K562 (cell line): ENCODE measurements at regions not wholly inside any gene's neighbourhood (a gene's known extent, or its start where the extent isn't known, plus 50 kb on each side); places are given as distances from the start of the nearest gene placed in this dataset.

Experiments used
- BCOR ChIP-seq: fragments of 450-650 bp; IDR thresholded peaks from 2 replicates; pipeline ENCODE4 v1.6.1; 2016
- CTCF ChIP-seq, 3 experiments: IDR thresholded peaks in 2 of 3; conservative IDR thresholded peaks in 1 of 3; 2 replicates each; pipeline ENCODE4 v1.5.1; 2011 to 2012; ENCODE audit warnings: low read length in 3 of 3, mild to moderate bottlenecking in 3 of 3, control low read depth in 2 of 3, improper control_type of control experiment in 1 of 3, inconsistent platforms in 1 of 3, low read depth in 1 of 3, mixed read lengths in 1 of 3, moderate library complexity in 1 of 3; ENCODE audit not compliant: insufficient read depth in 2 of 3
- NR3C1 ChIP-seq: sonication (generic); formaldehyde crosslinking; IDR thresholded peaks from 2 replicates; pipeline ENCODE4 v1.8.1; 2022; ENCODE audit warnings: missing genetic modification reagents
- PHF21A ChIP-seq: fragments of 450-650 bp; IDR thresholded peaks from 2 replicates; pipeline ENCODE4 v1.6.1; 2017; ENCODE audit warnings: low read depth, borderline replicate concordance
- ZSCAN29 ChIP-seq: fragments of 450-650 bp; IDR thresholded peaks from 2 replicates; pipeline ENCODE4 v1.6.1; 2017
- ZZZ3 ChIP-seq: fragments of 450-650 bp; IDR thresholded peaks from 2 replicates; pipeline ENCODE4 v1.6.1; 2016; ENCODE audit warnings: antibody characterized with exemption, mild to moderate bottlenecking, moderate library complexity
- TF ChIP-seq, protein P1 (sequence below): fragments of 250-450 bp; sonication (Bioruptor Pico); IDR thresholded peaks from 2 replicates; pipeline ENCODE4 v1.5.1; 2021; ENCODE audit warnings: mild to moderate bottlenecking

- TF ChIP-seq BCOR = no peak
- TF ChIP-seq ZZZ3 = no peak
- no peak for TF ChIP-seq NR3C1
- no peak for TF ChIP-seq CTCF (IDR thresholded peaks at IDR 0.05 in 2 of 3, conservative IDR thresholded peaks at IDR 0.05 in 1 of 3; ENCODE audit: insufficient read depth in 2 of 3, low read depth in 1 of 3, low read length in 3 of 3)
- no peak for TF ChIP-seq ZSCAN29
- TF ChIP-seq PHF21A = no peak
- TF ChIP-seq, protein P1, sequence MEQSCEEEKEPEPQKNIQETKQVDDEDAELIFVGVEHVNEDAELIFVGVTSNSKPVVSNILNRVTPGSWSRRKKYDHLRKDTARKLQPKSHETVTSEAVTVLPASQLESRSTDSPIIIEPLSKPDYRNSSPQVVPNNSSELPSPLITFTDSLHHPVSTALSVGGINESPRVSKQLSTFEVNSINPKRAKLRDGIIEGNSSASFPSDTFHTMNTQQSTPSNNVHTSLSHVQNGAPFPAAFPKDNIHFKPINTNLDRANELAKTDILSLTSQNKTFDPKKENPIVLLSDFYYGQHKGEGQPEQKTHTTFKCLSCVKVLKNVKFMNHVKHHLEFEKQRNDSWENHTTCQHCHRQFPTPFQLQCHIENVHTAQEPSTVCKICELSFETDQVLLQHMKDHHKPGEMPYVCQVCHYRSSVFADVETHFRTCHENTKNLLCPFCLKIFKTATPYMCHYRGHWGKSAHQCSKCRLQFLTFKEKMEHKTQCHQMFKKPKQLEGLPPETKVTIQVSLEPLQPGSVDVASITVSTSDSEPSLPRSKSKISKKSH (CRISPR knock-in tag) = no peak
Observed at GRCh38 chr6:51199105-51199552, 380.5 kb downstream of the TFAP2B start.
